Stomach (tissue), 4 donors: ENCODE measurements at regions not wholly inside any gene's neighbourhood (a gene's known extent, or its start where the extent isn't known, plus 50 kb on each side); places are given as distances from the start of the nearest gene placed in this dataset.

Experiments
- CTCF ChIP-seq, 7 experiments: fragments of 450-650 bp in 4 of 7; fragments of 200-600 bp in 3 of 7; sonication (generic) in 3 of 7; IDR thresholded peaks; one replicate each; pipeline ENCODE4 v1.5.1; 2016 to 2019; ENCODE audit warnings: antibody characterized with exemption in 7 of 7, control low read depth in 2 of 7, mild to moderate bottlenecking in 1 of 7
- EP300 ChIP-seq: sonication (generic); formaldehyde crosslinking; IDR thresholded peaks from one replicate; pipeline ENCODE4 v1.6.1; 2017; ENCODE audit warnings: antibody characterized with exemption

- TF ChIP-seq CTCF (IDR thresholded peaks at IDR 0.05) = no peak
- no peak for TF ChIP-seq EP300
These were observed 62.1 kb downstream of the CTAGE1 start for GRCh38 chr18:22355598-22355997.
